Vagina (tissue), 2 donors: ENCODE measurements at regions not wholly inside any gene's neighbourhood (a gene's known extent, or its start where the extent isn't known, plus 50 kb on each side); places are given as distances from the start of the nearest gene placed in this dataset.

ENCODE experiments used
- CTCF ChIP-seq, 3 experiments: fragments of 450-650 bp in 2 of 3; fragments of 200-600 bp in 1 of 3; sonication (generic) in 1 of 3; IDR thresholded peaks; one replicate each; pipeline ENCODE4 v1.5.1; 2017 to 2019; ENCODE audit warnings: antibody characterized with exemption in 3 of 3, mild to moderate bottlenecking in 2 of 3, moderate library complexity in 2 of 3
- POLR2A ChIP-seq, 2 donors: fragments of 450-650 bp; IDR thresholded peaks; one replicate each; pipeline ENCODE4 v1.6.1; 2017; ENCODE audit warnings: antibody characterized with exemption in 2 of 2, mild to moderate bottlenecking in 2 of 2, moderate library complexity in 2 of 2
- POLR2AphosphoS5 ChIP-seq, 2 donors: sonication (generic); formaldehyde crosslinking; IDR thresholded peaks; one replicate each; pipeline ENCODE4 v1.9.0; 2017; ENCODE audit warnings: antibody characterized with exemption in 2 of 2, mild to moderate bottlenecking in 2 of 2, low read depth in 1 of 2; ENCODE audit not compliant: insufficient read depth in 1 of 2

- TF ChIP-seq POLR2A (IDR thresholded peaks at IDR 0.05) (no peak), CTCF (IDR thresholded peaks at IDR 0.05) (no peak), POLR2AphosphoS5 (IDR thresholded peaks at IDR 0.05; ENCODE audit: insufficient read depth in 1 of 2, low read depth in 1 of 2) (no peak)
Observed at GRCh38 chr1:118323246-118323645, 138.2 kb upstream of the SPAG17 start.
